ENCODE measurements at regions not wholly inside any gene's neighbourhood (a gene's known extent, or its start where the extent isn't known, plus 50 kb on each side); places are given as distances from the start of the nearest gene placed in this dataset.

GRCh38 chr1:30604801-30605440, 118.5 kb downstream of the MATN1 start:
- Histone ChIP-seq H3K36me3 (ENCODE audit: control insufficient read depth, insufficient read depth, low read length) (no peaks in the 10 kb centered on the region), H3K4me3 (ENCODE audit: low read depth, low read length) (no peak overlapping the region), H3K27me3 (ENCODE audit: control insufficient read depth, insufficient read depth, low read length) (no peaks in the 10 kb centered on the region; the same call in 1 of the 2 replicates)
- TF ChIP-seq CTCF (IDR thresholded peaks at IDR 0.05; ENCODE audit: insufficient read depth, low read depth, low read length) = no peak
- no peak for DNase-seq (ENCODE audit: low read depth)
- ChIA-PET POLR2A (no interaction called here), CTCF (no interaction called here)

- POLR2A ChIA-PET = no interaction called here
- no peak for TF ChIP-seq CTCF (IDR thresholded peaks at IDR 0.05; ENCODE audit: insufficient read depth, low read depth, low read length)
- CTCF ChIA-PET = interaction anchor here (1.3 kb wide), 1 partner anchor 11 kb away, joined by 3 read pairs; no protein-coding TSS in a partner anchor
Observed at GRCh38 chr1:30603081-30603858, 120.1 kb downstream of the MATN1 start.

GRCh38 chr1:30601316-30602085, 121.9 kb downstream of the MATN1 start:
- peak; percentile 38 for TF ChIP-seq CTCF (IDR thresholded peaks at IDR 0.05; ENCODE audit: insufficient read depth, low read depth, low read length)
- ChIA-PET POLR2A (no interaction called here), CTCF (interaction anchor here (1.1 to 1.9 kb wide), 2 partner anchors 8 to 192 kb away, joined by 3 to 5 read pairs; no protein-coding TSS in a partner anchor)
- Histone ChIP-seq H3K36me3 (ENCODE audit: control insufficient read depth, insufficient read depth, low read length) (no peaks in the 10 kb centered on the region), H3K4me3 (ENCODE audit: low read depth, low read length) (no peak overlapping the region), H3K27me3 (ENCODE audit: control insufficient read depth, insufficient read depth, low read length) (peaks cover 5% of the 10 kb centered on the region)
- DNase-seq (ENCODE audit: low read depth) = no peak

More at GRCh38 chr1:30603081-30603858, 120.1 kb downstream of the MATN1 start:
- Histone ChIP-seq H3K36me3 (ENCODE audit: control insufficient read depth, insufficient read depth, low read length) (no peaks in the 10 kb centered on the region), H3K27me3 (ENCODE audit: control insufficient read depth, insufficient read depth, low read length) (peaks cover 3% of the 10 kb centered on the region), H3K4me3 (ENCODE audit: low read depth, low read length) (no peak overlapping the region)
- no peak for DNase-seq (ENCODE audit: low read depth)

- no peaks in the 10 kb centered on the region for H3K36me3 ChIP-seq (ENCODE audit: control insufficient read depth, insufficient read depth, low read length)
- TF ChIP-seq CTCF (IDR thresholded peaks at IDR 0.05; ENCODE audit: insufficient read depth, low read depth, low read length) = no peak
- POLR2A ChIA-PET = no interaction called here
- no peak for DNase-seq (ENCODE audit: low read depth)
- CTCF ChIA-PET = interaction anchor here (1.9 kb wide), 1 partner anchor 9 kb away, joined by 5 read pairs; no protein-coding TSS in a partner anchor
- peaks cover 5% of the 10 kb centered on the region for H3K27me3 ChIP-seq (ENCODE audit: control insufficient read depth, insufficient read depth, low read length)
- H3K4me3 ChIP-seq (ENCODE audit: low read depth, low read length) = no peak overlapping the region
Observed at GRCh38 chr1:30600706-30601105, 122.7 kb downstream of the MATN1 start.

GRCh38 chr1:30600258-30600657, 123.1 kb downstream of the MATN1 start:
- POLR2A ChIA-PET = no interaction called here
- no peak for DNase-seq (ENCODE audit: low read depth)
- no peaks in the 10 kb centered on the region for H3K36me3 ChIP-seq (ENCODE audit: control insufficient read depth, insufficient read depth, low read length)
- H3K4me3 ChIP-seq (ENCODE audit: low read depth, low read length) = no peak overlapping the region
- CTCF ChIA-PET = interaction anchor here (1.9 kb wide), 1 partner anchor 9 kb away, joined by 5 read pairs; no protein-coding TSS in a partner anchor
- H3K27me3 ChIP-seq (ENCODE audit: control insufficient read depth, insufficient read depth, low read length) = peaks cover 5% of the 10 kb centered on the region
- TF ChIP-seq CTCF (IDR thresholded peaks at IDR 0.05; ENCODE audit: insufficient read depth, low read depth, low read length) = no peak

Data from BJ (cell line).